Gastroesophageal sphincter (tissue), 3 donors: ENCODE measurements at regions not wholly inside any gene's neighbourhood (a gene's known extent, or its start where the extent isn't known, plus 50 kb on each side); places are given as distances from the start of the nearest gene placed in this dataset.

ENCODE experiments used
- CTCF ChIP-seq, 4 experiments: fragments of 200-600 bp in 2 of 4; fragments of 450-650 bp in 2 of 4; sonication (generic) in 1 of 4; IDR thresholded peaks; one replicate each; pipeline ENCODE4 v1.5.1; 2017 to 2019; ENCODE audit warnings: antibody characterized with exemption in 4 of 4, mild to moderate bottlenecking in 2 of 4, moderate library complexity in 2 of 4
- EP300 ChIP-seq: sonication (generic); formaldehyde crosslinking; IDR thresholded peaks from one replicate; pipeline ENCODE4 v1.6.1; 2017; ENCODE audit warnings: antibody characterized with exemption, mild to moderate bottlenecking
- POLR2A ChIP-seq, 2 donors: fragments of 450-650 bp; IDR thresholded peaks; one replicate each; pipeline ENCODE4 v1.6.1; 2017; ENCODE audit warnings: antibody characterized with exemption in 2 of 2, mild to moderate bottlenecking in 2 of 2, moderate library complexity in 1 of 2
- POLR2AphosphoS5 ChIP-seq: sonication (generic); formaldehyde crosslinking; IDR thresholded peaks from one replicate; pipeline ENCODE4 v1.6.1; 2017; ENCODE audit warnings: antibody characterized with exemption

- TF ChIP-seq CTCF (IDR thresholded peaks at IDR 0.05) (no peak), POLR2A (IDR thresholded peaks at IDR 0.05) (no peak), POLR2AphosphoS5 (no peak), EP300 (no peak)
Observed at GRCh38 chr3:54062546-54062945, 59.8 kb upstream of the CACNA2D3 start.
